Endothelial cell of umbilical vein (primary cell): ENCODE measurements at regions not wholly inside any gene's neighbourhood (a gene's known extent, or its start where the extent isn't known, plus 50 kb on each side); places are given as distances from the start of the nearest gene placed in this dataset.

Experiments used
- BruUV-seq: library from RNA; stranded (reverse); fragments of 400-500 nt; replicated peaks from 2 replicates; lab custom pipeline; 2021; lab: Mats Ljungman, UMichigan
- CTCF ChIA-PET: fragments of 300-600, 350-600 bp; sonication (Branson Sonifier 250); formaldehyde crosslinking; loops from one replicate; lab custom pipeline; 2021; ENCODE audit warnings: antibody characterized with exemption, inconsistent platforms; lab: Charles Lee
- POLR2A ChIA-PET: fragments of 300-600, 350-600 bp; sonication (Branson Sonifier 250); formaldehyde crosslinking; loops from one replicate; lab custom pipeline; 2021; ENCODE audit warnings: antibody characterized with exemption, inconsistent platforms; lab: Charles Lee
- DNase-seq: peaks from one replicate; pipeline ENCODE4 v3.0.0-alpha.2; 2011; ENCODE audit warnings: low read depth, low spot score
- FAIRE-seq: peaks from 2 replicates; lab custom pipeline; 2011; peaks lifted over from hg19 to GRCh38; lab: Jason Lieb, UNC
- H2AFZ ChIP-seq: 2 replicates; pipeline ENCODE4 v1.6.0; 2012; ENCODE audit warnings: low read depth, low read length, control low read depth, inconsistent platforms
- H3K27ac ChIP-seq: 2 replicates; pipeline ENCODE4 v1.5.1; 2011; ENCODE audit warnings: low read depth, mild to moderate bottlenecking, control low read depth, low read length, moderate library complexity; ENCODE audit not compliant: insufficient read depth
- H3K27me3 ChIP-seq, 2 experiments: 2 replicates each; pipeline versions ENCODE4 v1.6.0 to v1.6.1; 2011; ENCODE audit warnings: low read length in 2 of 2, mixed read lengths in 1 of 2; ENCODE audit not compliant: control insufficient read depth in 2 of 2, insufficient read depth in 2 of 2
- H3K36me3 ChIP-seq, 2 experiments: 2 replicates in 1 of 2; 3 replicates in 1 of 2; pipeline ENCODE4 v1.5.1; 2011; ENCODE audit warnings: low read length in 2 of 2, mild to moderate bottlenecking in 1 of 2, moderate library complexity in 1 of 2; ENCODE audit not compliant: control insufficient read depth in 2 of 2, insufficient read depth in 2 of 2; ENCODE audit errors: extremely low read depth in 1 of 2
- H3K4me1 ChIP-seq: 3 replicates; pipeline ENCODE4 v1.5.1; 2011; ENCODE audit warnings: mild to moderate bottlenecking, low read length; ENCODE audit not compliant: control insufficient read depth, insufficient read depth; ENCODE audit errors: extremely low read depth
- H3K4me2 ChIP-seq: 2 replicates; pipeline ENCODE4 v1.6.1; 2011; ENCODE audit warnings: low read length, control low read depth, mixed read lengths; ENCODE audit not compliant: insufficient read depth
- H3K4me3 ChIP-seq, 3 experiments: fragments of 200-600 bp in 1 of 3; sonication (generic), shearing (Covaris generic) in 1 of 3; replicated peaks in 1 of 3; 2 replicates each; pipeline ENCODE4 v1.5.1; 2011 to 2016; ENCODE audit warnings: control low read depth in 3 of 3, low read length in 3 of 3, mild to moderate bottlenecking in 2 of 3, inconsistent platforms in 1 of 3, low read depth in 1 of 3, moderate library complexity in 1 of 3; ENCODE audit not compliant: insufficient read depth in 1 of 3
- H3K79me2 ChIP-seq: 2 replicates; pipeline ENCODE4 v1.6.0; 2012; ENCODE audit warnings: low read length, inconsistent platforms; ENCODE audit not compliant: control insufficient read depth, insufficient read depth
- H3K9ac ChIP-seq: replicated peaks from 2 replicates; pipeline ENCODE3; 2011; ENCODE audit warnings: low read length, control low read depth; ENCODE audit not compliant: insufficient read depth; ENCODE audit errors: extremely low read depth
- H3K9me1 ChIP-seq: replicated peaks from 3 replicates; pipeline ENCODE4 v1.6.0; 2011; ENCODE audit warnings: mild to moderate bottlenecking, low read length; ENCODE audit not compliant: control insufficient read depth, insufficient read depth; ENCODE audit errors: extremely low read depth
- H3K9me3 ChIP-seq: replicated peaks from 2 replicates; pipeline ENCODE4 v1.5.1; 2012; ENCODE audit warnings: low read length, inconsistent platforms; ENCODE audit not compliant: control insufficient read depth, insufficient read depth
- H4K20me1 ChIP-seq: replicated peaks from 2 replicates; pipeline ENCODE3; 2011; ENCODE audit warnings: mild to moderate bottlenecking, low read length; ENCODE audit not compliant: control insufficient read depth, insufficient read depth; ENCODE audit errors: extremely low read depth
- CTCF ChIP-seq, 2 donors: IDR thresholded peaks; 1 replicate in 1 of 2; 2 replicates in 1 of 2; pipeline ENCODE4 v1.5.1; 2011; ENCODE audit warnings: low read length in 2 of 2, mild to moderate bottlenecking in 2 of 2, moderate library complexity in 2 of 2, control low read depth in 1 of 2, inconsistent platforms in 1 of 2, low read depth in 1 of 2; ENCODE audit not compliant: insufficient read depth in 1 of 2; ENCODE audit errors: extremely low read depth in 1 of 2
- EZH2 ChIP-seq: IDR thresholded peaks from 2 replicates; pipeline ENCODE4 v1.6.1; 2012; ENCODE audit warnings: borderline replicate concordance, low read depth, mild to moderate bottlenecking, moderate library complexity, low read length, inconsistent platforms; ENCODE audit not compliant: severe bottlenecking
- FOS ChIP-seq: IDR thresholded peaks from 2 replicates; pipeline ENCODE4 v1.6.1; 2011; ENCODE audit warnings: mild to moderate bottlenecking, low read length, moderate library complexity, borderline replicate concordance; ENCODE audit not compliant: insufficient read depth
- GATA2 ChIP-seq: IDR thresholded peaks from 2 replicates; pipeline ENCODE4 v1.7.0; 2011; ENCODE audit warnings: low read depth, mild to moderate bottlenecking, moderate library complexity, mixed read lengths, low read length; ENCODE audit not compliant: insufficient read length, insufficient read depth
- JUN ChIP-seq: IDR thresholded peaks from 2 replicates; pipeline ENCODE4 v1.6.1; 2011; ENCODE audit warnings: borderline replicate concordance, low read depth; ENCODE audit not compliant: insufficient read length, insufficient read depth
- MAX ChIP-seq: IDR thresholded peaks from 2 replicates; pipeline ENCODE4 v1.6.1; 2011; ENCODE audit not compliant: insufficient read depth, insufficient read length
- MYC ChIP-seq: IDR thresholded peaks from one replicate; pipeline ENCODE4 v1.6.1; 2011; ENCODE audit warnings: mild to moderate bottlenecking, low read depth, low read length
- POLR2A ChIP-seq: IDR thresholded peaks from 2 replicates; pipeline ENCODE4 v1.6.1; 2012; ENCODE audit warnings: low read depth, mild to moderate bottlenecking, control low read depth, low read length
- POLR2AphosphoS5 ChIP-seq: IDR thresholded peaks from 2 replicates; pipeline ENCODE4 v1.6.1; 2012; ENCODE audit warnings: low read depth, mild to moderate bottlenecking, control low read depth, low read length, moderate library complexity; ENCODE audit not compliant: insufficient read depth
- dilution Hi-C: fragments of 300-500 bp; cut with MboI; formaldehyde crosslinking; loops from one replicate; pipeline ENCODE4 v1.15.0; 2019; ENCODE audit warnings: low sequenced_read_pairs; ENCODE audit not compliant: extremely low pct_ligation_motif_present
- intact Hi-C: fragments of 100-400 bp; cut with micrococcal nuclease; formaldehyde crosslinking; loops from one replicate; pipeline ENCODE4 v1.10.0; 2022

- Histone ChIP-seq H2AFZ (no peak overlapping the region), H3K9ac (no peak overlapping the region), H3K4me1 (no peaks in the 10 kb centered on the region), H3K9me1 (no peaks in the 10 kb centered on the region), H3K9me3 (no peaks in the 10 kb centered on the region), H4K20me1 (no peaks in the 10 kb centered on the region), H3K79me2 (no peaks in the 10 kb centered on the region), H3K27me3 (peaks cover 0 to 5% of the 10 kb centered on the region in 2 experiments), H3K36me3 (no peaks in the 10 kb centered on the region), H3K4me2 (no peak overlapping the region), H3K4me3 (no peak overlapping the region), H3K27ac (no peak overlapping the region)
- dilution Hi-C loops (no loop called here), intact Hi-C loops (no loop called here)
- no peak for FAIRE-seq
- TF ChIP-seq POLR2AphosphoS5 = no peak
- no peak for DNase-seq
- ChIA-PET CTCF (interaction anchor here (0.9 to 1.2 kb wide), 3 partner anchors 16 to 298 kb away, joined by 3 to 4 read pairs (median 4); no protein-coding TSS in a partner anchor), POLR2A (no interaction called here)
- BruUV-seq = no TSS peak
Observed at GRCh38 chr21:34222031-34222335, 141.8 kb upstream of the KCNE2 start.

GRCh38 chr21:34223376-34223775, 140.4 kb upstream of the KCNE2 start:
- TF ChIP-seq MYC (no peak), GATA2 (no peak), FOS (no peak), EZH2 (no peak), MAX (no peak), CTCF (IDR thresholded peaks at IDR 0.05; ENCODE audit: extremely low read depth in 1 of 2, insufficient read depth in 1 of 2, low read depth in 1 of 2, low read length in 2 of 2) (no peak), POLR2A (no peak), JUN (no peak), POLR2AphosphoS5 (no peak)
- dilution Hi-C loops = no loop called here
- no peak for DNase-seq
- H3K27me3 ChIP-seq = peaks cover 0 to 5% of the 10 kb centered on the region in 2 experiments
- POLR2A ChIA-PET = no interaction called here
- no peaks in the 10 kb centered on the region for H3K9me1 ChIP-seq
- no peak overlapping the region for H3K4me2 ChIP-seq
- no TSS peak for BruUV-seq
- FAIRE-seq = no peak
- H3K9ac ChIP-seq = no peak overlapping the region
- no peaks in the 10 kb centered on the region for H3K79me2 ChIP-seq
- intact Hi-C loops = no loop called here
- H3K4me1 ChIP-seq = no peaks in the 10 kb centered on the region
- no peak overlapping the region for H2AFZ ChIP-seq
- no peaks in the 10 kb centered on the region for H4K20me1 ChIP-seq
- H3K36me3 ChIP-seq = no peaks in the 10 kb centered on the region
- no peak overlapping the region for H3K4me3 ChIP-seq
- CTCF ChIA-PET = interaction anchor here (1.2 kb wide), 1 partner anchor 299 kb away, joined by 4 read pairs; no protein-coding TSS in a partner anchor
- no peaks in the 10 kb centered on the region for H3K9me3 ChIP-seq
- H3K27ac ChIP-seq = no peak overlapping the region
